WTC11 (cell line): ENCODE measurements at regions not wholly inside any gene's neighbourhood (a gene's known extent, or its start where the extent isn't known, plus 50 kb on each side); places are given as distances from the start of the nearest gene placed in this dataset.

Experiments
- CTCF ChIP-seq: fragments of 200-600 bp; IDR thresholded peaks from 2 replicates; pipeline ENCODE4 v1.8.0; 2022; ENCODE audit warnings: antibody characterized with exemption
- FOXP4 ChIP-seq: sonication (generic); formaldehyde crosslinking; IDR thresholded peaks from 2 replicates; pipeline ENCODE4 v1.8.0; 2022; ENCODE audit warnings: mild to moderate bottlenecking, missing genetic modification reagents

- no peak for TF ChIP-seq CTCF
- TF ChIP-seq FOXP4 (CRISPR knock-in tag): no peak
Observed at GRCh38 chr7:13496976-13497375, 492.5 kb downstream of the ETV1 start.
